ENCODE measurements at regions not wholly inside any gene's neighbourhood (a gene's known extent, or its start where the extent isn't known, plus 50 kb on each side); places are given as distances from the start of the nearest gene placed in this dataset.

GRCh38 chr18:65215865-65216466 lies 534.8 kb upstream of the CDH7 start:
- TF ChIP-seq CTCF (IDR thresholded peaks at IDR 0.05) (no peak), ZFX (IDR thresholded peaks at IDR 0.05; ENCODE audit: borderline replicate concordance) (no peak)

Measured in 22Rv1 (cell line).